Endothelial cell of umbilical vein (primary cell): ENCODE measurements at regions not wholly inside any gene's neighbourhood (a gene's known extent, or its start where the extent isn't known, plus 50 kb on each side); places are given as distances from the start of the nearest gene placed in this dataset.

ENCODE experiments used
- BruUV-seq: library from RNA; stranded (reverse); fragments of 400-500 nt; replicated peaks from 2 replicates; lab custom pipeline; 2021; lab: Mats Ljungman, UMichigan
- CTCF ChIA-PET: fragments of 300-600, 350-600 bp; sonication (Branson Sonifier 250); formaldehyde crosslinking; loops from one replicate; lab custom pipeline; 2021; ENCODE audit warnings: antibody characterized with exemption, inconsistent platforms; lab: Charles Lee
- POLR2A ChIA-PET: fragments of 300-600, 350-600 bp; sonication (Branson Sonifier 250); formaldehyde crosslinking; loops from one replicate; lab custom pipeline; 2021; ENCODE audit warnings: antibody characterized with exemption, inconsistent platforms; lab: Charles Lee
- DNase-seq: peaks from one replicate; pipeline ENCODE4 v3.0.0-alpha.2; 2011; ENCODE audit warnings: low read depth, low spot score
- FAIRE-seq: peaks from 2 replicates; lab custom pipeline; 2011; peaks lifted over from hg19 to GRCh38; lab: Jason Lieb, UNC
- H2AFZ ChIP-seq: 2 replicates; pipeline ENCODE4 v1.6.0; 2012; ENCODE audit warnings: low read depth, low read length, control low read depth, inconsistent platforms
- H3K27ac ChIP-seq: 2 replicates; pipeline ENCODE4 v1.5.1; 2011; ENCODE audit warnings: low read depth, mild to moderate bottlenecking, control low read depth, low read length, moderate library complexity; ENCODE audit not compliant: insufficient read depth
- H3K27me3 ChIP-seq, 2 experiments: 2 replicates each; pipeline versions ENCODE4 v1.6.0 to v1.6.1; 2011; ENCODE audit warnings: low read length in 2 of 2, mixed read lengths in 1 of 2; ENCODE audit not compliant: control insufficient read depth in 2 of 2, insufficient read depth in 2 of 2
- H3K36me3 ChIP-seq, 2 experiments: 2 replicates in 1 of 2; 3 replicates in 1 of 2; pipeline ENCODE4 v1.5.1; 2011; ENCODE audit warnings: low read length in 2 of 2, mild to moderate bottlenecking in 1 of 2, moderate library complexity in 1 of 2; ENCODE audit not compliant: control insufficient read depth in 2 of 2, insufficient read depth in 2 of 2; ENCODE audit errors: extremely low read depth in 1 of 2
- H3K4me1 ChIP-seq: 3 replicates; pipeline ENCODE4 v1.5.1; 2011; ENCODE audit warnings: mild to moderate bottlenecking, low read length; ENCODE audit not compliant: control insufficient read depth, insufficient read depth; ENCODE audit errors: extremely low read depth
- H3K4me2 ChIP-seq: 2 replicates; pipeline ENCODE4 v1.6.1; 2011; ENCODE audit warnings: low read length, control low read depth, mixed read lengths; ENCODE audit not compliant: insufficient read depth
- H3K4me3 ChIP-seq, 3 experiments: fragments of 200-600 bp in 1 of 3; sonication (generic), shearing (Covaris generic) in 1 of 3; replicated peaks in 1 of 3; 2 replicates each; pipeline ENCODE4 v1.5.1; 2011 to 2016; ENCODE audit warnings: control low read depth in 3 of 3, low read length in 3 of 3, mild to moderate bottlenecking in 2 of 3, inconsistent platforms in 1 of 3, low read depth in 1 of 3, moderate library complexity in 1 of 3; ENCODE audit not compliant: insufficient read depth in 1 of 3
- H3K79me2 ChIP-seq: 2 replicates; pipeline ENCODE4 v1.6.0; 2012; ENCODE audit warnings: low read length, inconsistent platforms; ENCODE audit not compliant: control insufficient read depth, insufficient read depth
- H3K9ac ChIP-seq: replicated peaks from 2 replicates; pipeline ENCODE3; 2011; ENCODE audit warnings: low read length, control low read depth; ENCODE audit not compliant: insufficient read depth; ENCODE audit errors: extremely low read depth
- H3K9me1 ChIP-seq: replicated peaks from 3 replicates; pipeline ENCODE4 v1.6.0; 2011; ENCODE audit warnings: mild to moderate bottlenecking, low read length; ENCODE audit not compliant: control insufficient read depth, insufficient read depth; ENCODE audit errors: extremely low read depth
- H3K9me3 ChIP-seq: replicated peaks from 2 replicates; pipeline ENCODE4 v1.5.1; 2012; ENCODE audit warnings: low read length, inconsistent platforms; ENCODE audit not compliant: control insufficient read depth, insufficient read depth
- H4K20me1 ChIP-seq: replicated peaks from 2 replicates; pipeline ENCODE3; 2011; ENCODE audit warnings: mild to moderate bottlenecking, low read length; ENCODE audit not compliant: control insufficient read depth, insufficient read depth; ENCODE audit errors: extremely low read depth
- CTCF ChIP-seq, 2 donors: IDR thresholded peaks; 1 replicate in 1 of 2; 2 replicates in 1 of 2; pipeline ENCODE4 v1.5.1; 2011; ENCODE audit warnings: low read length in 2 of 2, mild to moderate bottlenecking in 2 of 2, moderate library complexity in 2 of 2, control low read depth in 1 of 2, inconsistent platforms in 1 of 2, low read depth in 1 of 2; ENCODE audit not compliant: insufficient read depth in 1 of 2; ENCODE audit errors: extremely low read depth in 1 of 2
- EZH2 ChIP-seq: IDR thresholded peaks from 2 replicates; pipeline ENCODE4 v1.6.1; 2012; ENCODE audit warnings: borderline replicate concordance, low read depth, mild to moderate bottlenecking, moderate library complexity, low read length, inconsistent platforms; ENCODE audit not compliant: severe bottlenecking
- FOS ChIP-seq: IDR thresholded peaks from 2 replicates; pipeline ENCODE4 v1.6.1; 2011; ENCODE audit warnings: mild to moderate bottlenecking, low read length, moderate library complexity, borderline replicate concordance; ENCODE audit not compliant: insufficient read depth
- GATA2 ChIP-seq: IDR thresholded peaks from 2 replicates; pipeline ENCODE4 v1.7.0; 2011; ENCODE audit warnings: low read depth, mild to moderate bottlenecking, moderate library complexity, mixed read lengths, low read length; ENCODE audit not compliant: insufficient read length, insufficient read depth
- JUN ChIP-seq: IDR thresholded peaks from 2 replicates; pipeline ENCODE4 v1.6.1; 2011; ENCODE audit warnings: borderline replicate concordance, low read depth; ENCODE audit not compliant: insufficient read length, insufficient read depth
- MAX ChIP-seq: IDR thresholded peaks from 2 replicates; pipeline ENCODE4 v1.6.1; 2011; ENCODE audit not compliant: insufficient read depth, insufficient read length
- MYC ChIP-seq: IDR thresholded peaks from one replicate; pipeline ENCODE4 v1.6.1; 2011; ENCODE audit warnings: mild to moderate bottlenecking, low read depth, low read length
- POLR2A ChIP-seq: IDR thresholded peaks from 2 replicates; pipeline ENCODE4 v1.6.1; 2012; ENCODE audit warnings: low read depth, mild to moderate bottlenecking, control low read depth, low read length
- POLR2AphosphoS5 ChIP-seq: IDR thresholded peaks from 2 replicates; pipeline ENCODE4 v1.6.1; 2012; ENCODE audit warnings: low read depth, mild to moderate bottlenecking, control low read depth, low read length, moderate library complexity; ENCODE audit not compliant: insufficient read depth
- dilution Hi-C: fragments of 300-500 bp; cut with MboI; formaldehyde crosslinking; loops from one replicate; pipeline ENCODE4 v1.15.0; 2019; ENCODE audit warnings: low sequenced_read_pairs; ENCODE audit not compliant: extremely low pct_ligation_motif_present
- intact Hi-C: fragments of 100-400 bp; cut with micrococcal nuclease; formaldehyde crosslinking; loops from one replicate; pipeline ENCODE4 v1.10.0; 2022

GRCh38 chr4:131093303-131093702 lies 1997.4 kb downstream of the C4orf33 start:
- Histone ChIP-seq H3K27me3 (no peaks in the 10 kb centered on the region), H3K79me2 (no peaks in the 10 kb centered on the region), H3K27ac (no peak overlapping the region), H3K9ac (no peak overlapping the region), H2AFZ (no peak overlapping the region), H3K9me3 (no peaks in the 10 kb centered on the region), H3K9me1 (no peaks in the 10 kb centered on the region), H3K4me2 (no peak overlapping the region), H4K20me1 (no peaks in the 10 kb centered on the region), H3K4me1 (no peaks in the 10 kb centered on the region), H3K36me3 (no peaks in the 10 kb centered on the region), H3K4me3 (no peak overlapping the region)
- POLR2A ChIA-PET, result no interaction called here
- FAIRE-seq, result no peak
- dilution Hi-C loops, result no loop called here
- TF ChIP-seq CTCF (IDR thresholded peaks at IDR 0.05; ENCODE audit: extremely low read depth in 1 of 2, insufficient read depth in 1 of 2, low read depth in 1 of 2, low read length in 2 of 2) (no peak), FOS (no peak), JUN (no peak), MAX (no peak), MYC (no peak), EZH2 (no peak), POLR2AphosphoS5 (no peak), POLR2A (no peak), GATA2 (no peak)
- intact Hi-C loops, result loop anchor here (5.0 to 10.0 kb wide), 3 partner anchors 1134 to 1549 kb away; no protein-coding TSS in a partner anchor
- CTCF ChIA-PET, result interaction anchor here (0.9 to 2.0 kb wide), 4 partner anchors 551 to 1731 kb away, joined by 3 to 10 read pairs (median 6); no protein-coding TSS in a partner anchor
- no peak for DNase-seq
- BruUV-seq, result no TSS peak
